ENCODE measurements at regions not wholly inside any gene's neighbourhood (a gene's known extent, or its start where the extent isn't known, plus 50 kb on each side); places are given as distances from the start of the nearest gene placed in this dataset.

DNA sequence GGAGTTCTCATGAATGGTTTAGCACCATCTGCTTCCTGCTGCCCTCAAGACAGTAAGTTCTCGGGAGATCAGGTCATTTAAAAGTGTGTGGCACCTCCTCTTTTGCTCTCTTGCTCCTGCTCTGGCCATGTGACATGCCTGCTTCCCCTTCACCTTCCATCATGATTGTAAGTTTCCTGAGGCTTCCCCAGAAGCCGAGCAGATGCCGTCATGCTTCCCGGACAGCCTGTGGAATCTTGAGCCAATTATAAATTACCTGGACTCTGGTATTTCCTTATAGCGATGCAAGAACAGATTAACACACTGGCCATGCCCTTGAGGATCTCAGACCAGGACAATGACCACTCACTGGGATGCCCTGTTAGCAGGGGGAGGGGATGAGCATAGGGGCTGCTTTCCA lies 212.3 kb downstream of the MATN1 start (continued):
- TF ChIP-seq, protein P1, sequence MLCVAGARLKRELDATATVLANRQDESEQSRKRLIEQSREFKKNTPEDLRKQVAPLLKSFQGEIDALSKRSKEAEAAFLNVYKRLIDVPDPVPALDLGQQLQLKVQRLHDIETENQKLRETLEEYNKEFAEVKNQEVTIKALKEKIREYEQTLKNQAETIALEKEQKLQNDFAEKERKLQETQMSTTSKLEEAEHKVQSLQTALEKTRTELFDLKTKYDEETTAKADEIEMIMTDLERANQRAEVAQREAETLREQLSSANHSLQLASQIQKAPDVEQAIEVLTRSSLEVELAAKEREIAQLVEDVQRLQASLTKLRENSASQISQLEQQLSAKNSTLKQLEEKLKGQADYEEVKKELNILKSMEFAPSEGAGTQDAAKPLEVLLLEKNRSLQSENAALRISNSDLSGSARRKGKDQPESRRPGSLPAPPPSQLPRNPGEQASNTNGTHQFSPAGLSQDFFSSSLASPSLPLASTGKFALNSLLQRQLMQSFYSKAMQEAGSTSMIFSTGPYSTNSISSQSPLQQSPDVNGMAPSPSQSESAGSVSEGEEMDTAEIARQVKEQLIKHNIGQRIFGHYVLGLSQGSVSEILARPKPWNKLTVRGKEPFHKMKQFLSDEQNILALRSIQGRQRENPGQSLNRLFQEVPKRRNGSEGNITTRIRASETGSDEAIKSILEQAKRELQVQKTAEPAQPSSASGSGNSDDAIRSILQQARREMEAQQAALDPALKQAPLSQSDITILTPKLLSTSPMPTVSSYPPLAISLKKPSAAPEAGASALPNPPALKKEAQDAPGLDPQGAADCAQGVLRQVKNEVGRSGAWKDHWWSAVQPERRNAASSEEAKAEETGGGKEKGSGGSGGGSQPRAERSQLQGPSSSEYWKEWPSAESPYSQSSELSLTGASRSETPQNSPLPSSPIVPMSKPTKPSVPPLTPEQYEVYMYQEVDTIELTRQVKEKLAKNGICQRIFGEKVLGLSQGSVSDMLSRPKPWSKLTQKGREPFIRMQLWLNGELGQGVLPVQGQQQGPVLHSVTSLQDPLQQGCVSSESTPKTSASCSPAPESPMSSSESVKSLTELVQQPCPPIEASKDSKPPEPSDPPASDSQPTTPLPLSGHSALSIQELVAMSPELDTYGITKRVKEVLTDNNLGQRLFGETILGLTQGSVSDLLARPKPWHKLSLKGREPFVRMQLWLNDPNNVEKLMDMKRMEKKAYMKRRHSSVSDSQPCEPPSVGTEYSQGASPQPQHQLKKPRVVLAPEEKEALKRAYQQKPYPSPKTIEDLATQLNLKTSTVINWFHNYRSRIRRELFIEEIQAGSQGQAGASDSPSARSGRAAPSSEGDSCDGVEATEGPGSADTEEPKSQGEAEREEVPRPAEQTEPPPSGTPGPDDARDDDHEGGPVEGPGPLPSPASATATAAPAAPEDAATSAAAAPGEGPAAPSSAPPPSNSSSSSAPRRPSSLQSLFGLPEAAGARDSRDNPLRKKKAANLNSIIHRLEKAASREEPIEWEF (IDR thresholded peaks at IDR 0.05; ENCODE audit: insufficient replicate concordance, low read depth, low read length): no peak
- TF ChIP-seq, protein P2, sequence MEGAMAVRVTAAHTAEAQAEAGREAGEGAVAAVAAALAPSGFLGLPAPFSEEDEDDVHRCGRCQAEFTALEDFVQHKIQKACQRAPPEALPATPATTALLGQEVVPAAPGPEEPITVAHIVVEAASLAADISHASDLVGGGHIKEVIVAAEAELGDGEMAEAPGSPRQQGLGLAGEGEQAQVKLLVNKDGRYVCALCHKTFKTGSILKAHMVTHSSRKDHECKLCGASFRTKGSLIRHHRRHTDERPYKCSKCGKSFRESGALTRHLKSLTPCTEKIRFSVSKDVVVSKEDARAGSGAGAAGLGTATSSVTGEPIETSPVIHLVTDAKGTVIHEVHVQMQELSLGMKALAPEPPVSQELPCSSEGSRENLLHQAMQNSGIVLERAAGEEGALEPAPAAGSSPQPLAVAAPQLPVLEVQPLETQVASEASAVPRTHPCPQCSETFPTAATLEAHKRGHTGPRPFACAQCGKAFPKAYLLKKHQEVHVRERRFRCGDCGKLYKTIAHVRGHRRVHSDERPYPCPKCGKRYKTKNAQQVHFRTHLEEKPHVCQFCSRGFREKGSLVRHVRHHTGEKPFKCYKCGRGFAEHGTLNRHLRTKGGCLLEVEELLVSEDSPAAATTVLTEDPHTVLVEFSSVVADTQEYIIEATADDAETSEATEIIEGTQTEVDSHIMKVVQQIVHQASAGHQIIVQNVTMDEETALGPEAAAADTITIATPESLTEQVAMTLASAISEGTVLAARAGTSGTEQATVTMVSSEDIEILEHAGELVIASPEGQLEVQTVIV (IDR thresholded peaks at IDR 0.05; ENCODE audit: borderline replicate concordance, partially characterized antibody): no peak
- TF ChIP-seq EP300 (IDR thresholded peaks at IDR 0.05; ENCODE audit: borderline replicate concordance in 1 of 2, control insufficient read depth in 1 of 2, low read depth in 2 of 2, low read length in 2 of 2) (no peak), BCL11A (IDR thresholded peaks at IDR 0.05; ENCODE audit: low read depth, low read length) (no peak), FOS (IDR thresholded peaks at IDR 0.05; ENCODE audit: borderline replicate concordance, extremely low read depth, insufficient read length) (no peak)
- TF ChIP-seq, protein P3, sequence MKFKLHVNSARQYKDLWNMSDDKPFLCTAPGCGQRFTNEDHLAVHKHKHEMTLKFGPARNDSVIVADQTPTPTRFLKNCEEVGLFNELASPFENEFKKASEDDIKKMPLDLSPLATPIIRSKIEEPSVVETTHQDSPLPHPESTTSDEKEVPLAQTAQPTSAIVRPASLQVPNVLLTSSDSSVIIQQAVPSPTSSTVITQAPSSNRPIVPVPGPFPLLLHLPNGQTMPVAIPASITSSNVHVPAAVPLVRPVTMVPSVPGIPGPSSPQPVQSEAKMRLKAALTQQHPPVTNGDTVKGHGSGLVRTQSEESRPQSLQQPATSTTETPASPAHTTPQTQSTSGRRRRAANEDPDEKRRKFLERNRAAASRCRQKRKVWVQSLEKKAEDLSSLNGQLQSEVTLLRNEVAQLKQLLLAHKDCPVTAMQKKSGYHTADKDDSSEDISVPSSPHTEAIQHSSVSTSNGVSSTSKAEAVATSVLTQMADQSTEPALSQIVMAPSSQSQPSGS (IDR thresholded peaks at IDR 0.05; ENCODE audit: low read length): no peak
